ENCODE measurements at regions not wholly inside any gene's neighbourhood (a gene's known extent, or its start where the extent isn't known, plus 50 kb on each side); places are given as distances from the start of the nearest gene placed in this dataset.

DNA sequence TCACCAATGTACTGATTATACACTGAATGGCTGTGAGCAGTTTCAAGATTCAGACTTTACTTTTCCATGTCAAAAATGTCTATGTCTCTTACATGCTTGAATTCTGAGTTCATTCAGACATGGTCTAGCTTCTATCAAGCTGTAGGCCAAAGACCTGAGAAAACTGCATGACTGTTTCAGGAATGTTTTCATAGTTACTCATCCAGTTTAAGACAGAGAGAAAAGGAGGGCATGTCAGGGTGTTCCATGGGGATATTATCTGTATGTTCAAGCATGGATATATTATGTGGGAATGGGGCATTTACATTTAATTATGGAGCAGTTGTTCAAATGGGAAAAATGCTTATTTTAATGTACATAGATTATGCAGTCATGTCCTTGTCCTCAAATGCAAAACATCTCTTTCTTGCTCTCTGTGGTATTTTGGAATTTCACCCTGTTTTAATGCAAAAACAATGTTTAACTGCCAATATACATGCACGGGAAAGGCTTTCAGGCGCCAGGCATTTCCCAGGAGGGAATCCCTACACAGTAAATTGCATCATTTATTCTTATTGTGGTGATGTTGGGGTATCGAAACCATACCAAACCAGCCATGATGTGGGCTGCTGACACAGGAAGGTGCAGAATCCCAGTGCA, 429.1 kb upstream of the INTU start:
- TF ChIP-seq, protein P1, sequence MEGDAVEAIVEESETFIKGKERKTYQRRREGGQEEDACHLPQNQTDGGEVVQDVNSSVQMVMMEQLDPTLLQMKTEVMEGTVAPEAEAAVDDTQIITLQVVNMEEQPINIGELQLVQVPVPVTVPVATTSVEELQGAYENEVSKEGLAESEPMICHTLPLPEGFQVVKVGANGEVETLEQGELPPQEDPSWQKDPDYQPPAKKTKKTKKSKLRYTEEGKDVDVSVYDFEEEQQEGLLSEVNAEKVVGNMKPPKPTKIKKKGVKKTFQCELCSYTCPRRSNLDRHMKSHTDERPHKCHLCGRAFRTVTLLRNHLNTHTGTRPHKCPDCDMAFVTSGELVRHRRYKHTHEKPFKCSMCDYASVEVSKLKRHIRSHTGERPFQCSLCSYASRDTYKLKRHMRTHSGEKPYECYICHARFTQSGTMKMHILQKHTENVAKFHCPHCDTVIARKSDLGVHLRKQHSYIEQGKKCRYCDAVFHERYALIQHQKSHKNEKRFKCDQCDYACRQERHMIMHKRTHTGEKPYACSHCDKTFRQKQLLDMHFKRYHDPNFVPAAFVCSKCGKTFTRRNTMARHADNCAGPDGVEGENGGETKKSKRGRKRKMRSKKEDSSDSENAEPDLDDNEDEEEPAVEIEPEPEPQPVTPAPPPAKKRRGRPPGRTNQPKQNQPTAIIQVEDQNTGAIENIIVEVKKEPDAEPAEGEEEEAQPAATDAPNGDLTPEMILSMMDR (IDR thresholded peaks at IDR 0.05), result no peak
- no peak for TF ChIP-seq POLR2A (IDR thresholded peaks at IDR 0.05)
- no peak overlapping the region for H3K4me3 ChIP-seq (ENCODE audit: low read depth, poor library complexity, severe bottlenecking)
- no peak for DNase-seq (ENCODE audit: low spot score in 2 of 2)
- 71 to 87% methylated on average over 3 of the region's 3 CpGs for WGBS, 2 donors
- intact Hi-C loops (cut with DNase I; ENCODE audit: low total_unique reads), result no loop called here

GRCh38 chr4:127204322-127204721, 428.4 kb upstream of the INTU start:
- H3K4me3 ChIP-seq (ENCODE audit: low read depth, poor library complexity, severe bottlenecking), result no peak overlapping the region
- TF ChIP-seq, protein P1 (IDR thresholded peaks at IDR 0.05), result no peak
- TF ChIP-seq POLR2A (IDR thresholded peaks at IDR 0.05), result no peak
- no peak for DNase-seq (ENCODE audit: low spot score in 2 of 2)
- WGBS, 2 donors, result 38 to 46% methylated on average over 3 of the region's 3 CpGs
- intact Hi-C loops (cut with DNase I; ENCODE audit: low total_unique reads), result no loop called here

DNA sequence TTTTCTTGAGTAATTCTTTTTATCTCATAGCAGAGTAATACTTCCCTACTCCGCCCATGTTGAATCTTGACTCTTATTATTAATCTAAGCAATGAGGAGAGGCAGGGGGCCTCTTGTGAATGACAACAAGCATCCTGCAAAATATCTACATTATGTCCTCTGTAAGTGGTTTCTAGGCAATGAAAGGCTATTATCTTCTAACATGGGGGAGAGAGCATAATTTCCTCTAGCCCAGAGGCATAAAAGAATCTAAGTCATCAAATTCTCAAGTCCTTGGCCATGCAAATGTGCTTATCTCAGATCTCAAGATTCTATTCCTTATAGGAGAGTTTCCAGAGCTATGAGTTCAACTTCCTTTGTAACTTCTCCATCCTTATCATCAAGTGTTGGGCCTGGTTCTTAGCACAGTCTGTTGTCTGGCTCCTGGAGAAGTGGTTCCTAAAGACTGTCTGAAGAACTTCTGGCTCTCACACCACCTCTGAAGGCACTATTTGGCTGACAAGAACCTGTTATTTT, 423.1 kb upstream of the INTU start:
- intact Hi-C loops (cut with DNase I; ENCODE audit: low total_unique reads), result no loop called here
- H3K4me3 ChIP-seq (ENCODE audit: low read depth, poor library complexity, severe bottlenecking), result no peak overlapping the region
- 88 to 90% methylated on average over 1 of the region's 1 CpG for WGBS, 2 donors
- DNase-seq (ENCODE audit: low spot score in 2 of 2), result no peak
- TF ChIP-seq, protein P1 (IDR thresholded peaks at IDR 0.05), result no peak
- no peak for TF ChIP-seq POLR2A (IDR thresholded peaks at IDR 0.05)

GRCh38 chr4:127210893-127211649, 421.7 kb upstream of the INTU start:
- 13 to 21% methylated on average over 2 of the region's 2 CpGs for WGBS, 2 donors
- no peak for TF ChIP-seq POLR2A (IDR thresholded peaks at IDR 0.05)
- TF ChIP-seq, protein P1 (IDR thresholded peaks at IDR 0.05), result no peak
- intact Hi-C loops (cut with DNase I; ENCODE audit: low total_unique reads), result no loop called here

DNA sequence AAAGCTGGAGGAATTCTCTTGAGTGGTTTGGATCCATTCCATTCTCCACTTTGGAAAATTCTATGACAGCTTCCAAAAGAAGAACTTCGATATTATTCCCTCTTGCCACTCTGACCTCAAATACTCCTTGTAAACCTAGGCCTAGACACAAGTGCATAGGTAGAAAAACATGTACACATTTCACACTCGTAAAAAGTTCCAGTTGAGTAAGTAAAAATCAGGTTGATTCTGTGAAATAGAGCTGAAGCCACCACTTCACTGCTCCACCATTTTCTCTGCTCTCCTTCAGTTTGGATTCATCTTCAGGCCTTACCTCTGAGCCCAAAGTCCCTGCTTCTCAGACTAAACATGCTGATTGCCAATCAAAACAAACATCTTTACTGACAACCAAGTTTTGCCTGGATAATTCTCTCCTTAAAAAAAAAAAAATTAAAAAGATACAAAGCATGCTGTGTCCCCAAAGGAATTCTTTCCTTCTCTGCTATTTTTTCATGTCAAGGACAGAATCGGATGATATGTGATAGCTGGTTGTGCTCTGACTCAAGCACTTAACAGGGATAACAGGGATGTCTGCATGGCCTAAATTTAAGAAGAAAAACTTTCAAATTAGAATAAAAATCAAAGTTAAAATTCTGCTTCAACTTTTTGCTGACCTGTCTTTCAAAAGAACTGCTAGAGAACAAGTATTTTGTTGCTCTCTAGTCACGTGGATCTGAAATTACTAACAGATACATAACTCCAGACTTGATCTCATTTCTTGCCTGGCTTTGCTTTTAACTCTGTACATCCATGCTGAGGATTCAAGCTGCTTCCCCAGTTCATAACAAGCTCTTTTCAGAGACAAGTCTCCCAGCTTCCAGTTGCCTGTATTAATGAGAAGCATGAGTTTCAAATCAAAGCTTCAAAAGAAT, 420.9 kb upstream of the INTU start:
- TF ChIP-seq POLR2A (IDR thresholded peaks at IDR 0.05), result no peak
- TF ChIP-seq, protein P1 (IDR thresholded peaks at IDR 0.05), result no peak
- intact Hi-C loops (cut with DNase I; ENCODE audit: low total_unique reads), result no loop called here
- no peak for DNase-seq (ENCODE audit: low spot score in 2 of 2)
- WGBS, 2 donors, result 37 to 50% methylated on average over 4 of the region's 4 CpGs
- H3K4me3 ChIP-seq (ENCODE audit: low read depth, poor library complexity, severe bottlenecking), result no peak overlapping the region

More at GRCh38 chr4:127210893-127211649, 421.7 kb upstream of the INTU start:
- H3K4me3 ChIP-seq (ENCODE audit: low read depth, poor library complexity, severe bottlenecking), result no peak overlapping the region
- DNase-seq (ENCODE audit: low spot score in 2 of 2), result no peak

Measured in lower leg skin (tissue), 4 donors.